ENCODE measurements at regions not wholly inside any gene's neighbourhood (a gene's known extent, or its start where the extent isn't known, plus 50 kb on each side); places are given as distances from the start of the nearest gene placed in this dataset.

- TF ChIP-seq POLR2A (IDR thresholded peaks at IDR 0.05) (no peak), CTCF (IDR thresholded peaks at IDR 0.05) (no peak)
These were observed 1149.2 kb downstream of the GRM8 start for GRCh38 chr7:126103582-126103981.

Data from thyroid gland (tissue), 4 donors.